HepG2 (cell line): ENCODE measurements at regions not wholly inside any gene's neighbourhood (a gene's known extent, or its start where the extent isn't known, plus 50 kb on each side); places are given as distances from the start of the nearest gene placed in this dataset.

Source experiments
- ATAC-seq: fragments of 200-7000 bp; cut with Tn5 transposase; 3 replicates; pipeline ENCODE4 v1.9.1; 2020; ENCODE audit warnings: mild to moderate bottlenecking, moderate library complexity
- BruUV-seq: library from RNA; stranded (reverse); fragments of 400-500 nt; replicated peaks from 2 replicates; lab custom pipeline; 2021; lab: Mats Ljungman, UMichigan
- CTCF ChIA-PET: fragments of 300-600 bp; formaldehyde crosslinking; extraction: SDS; loops from one replicate; lab custom pipeline; 2021; ENCODE audit warnings: low total read pairs, inconsistent platforms, low intra/inter-chr PET ratio; lab: Yijun Ruan, JAX
- POLR2A ChIA-PET: fragments of 350-600 bp; sonication (Branson Sonifier 250); formaldehyde crosslinking; loops from one replicate; lab custom pipeline; 2020; ENCODE audit warnings: antibody characterized with exemption, inconsistent platforms; lab: Yijun Ruan, JAX
- DNase-seq: peaks from one replicate; pipeline ENCODE4 v3.0.0-alpha.2; 2015; ENCODE audit warnings: low spot score
- FAIRE-seq: peaks from 3 replicates; lab custom pipeline; 2011; peaks lifted over from hg19 to GRCh38; lab: Jason Lieb, UNC
- H2AFZ ChIP-seq: one replicate; pipeline ENCODE4 v1.6.1; 2011; ENCODE audit warnings: low read length, inconsistent platforms
- H3K27ac ChIP-seq: fragments of 300-600 bp; 3 replicates; pipeline ENCODE4 v1.8.0; 2011; ENCODE audit warnings: mixed run types, mild to moderate bottlenecking, mixed read lengths, low read length, inconsistent platforms; ENCODE audit not compliant: insufficient read depth; ENCODE audit errors: extremely low read length
- H3K27me3 ChIP-seq, 2 experiments: fragments of 200-600 bp in 1 of 2; 2 replicates in 1 of 2; 3 replicates in 1 of 2; pipeline versions ENCODE4 v1.6.0 to v1.8.0; 2011; ENCODE audit warnings: low read length in 2 of 2, mild to moderate bottlenecking in 2 of 2, moderate library complexity in 2 of 2, inconsistent platforms in 1 of 2; ENCODE audit not compliant: insufficient read depth in 2 of 2, control insufficient read depth in 1 of 2
- H3K36me3 ChIP-seq, 2 experiments: fragments of 200-600 bp in 1 of 2; replicated peaks in 1 of 2; 2 replicates in 1 of 2; 3 replicates in 1 of 2; pipeline versions ENCODE4 v1.5.1 to v1.8.0; 2011; ENCODE audit warnings: low read length in 2 of 2, inconsistent platforms in 1 of 2; ENCODE audit not compliant: insufficient read depth in 2 of 2, control insufficient read depth in 1 of 2
- H3K4me1 ChIP-seq: 2 replicates; pipeline ENCODE4 v1.5.1; 2012; ENCODE audit warnings: low read length, inconsistent platforms; ENCODE audit not compliant: insufficient read depth
- H3K4me2 ChIP-seq: 2 replicates; pipeline ENCODE4 v1.6.0; 2011; ENCODE audit warnings: low read depth, low read length, inconsistent platforms
- H3K4me3 ChIP-seq, 3 experiments: fragments of 200-600 bp in 1 of 3; sonication (generic), shearing (Covaris generic) in 1 of 3; replicated peaks in 1 of 3; 2 replicates each; pipeline ENCODE4 v1.5.1; 2011 to 2016; ENCODE audit warnings: low read length in 3 of 3, inconsistent platforms in 2 of 3, low read depth in 2 of 3, mild to moderate bottlenecking in 2 of 3, control low read depth in 1 of 3, mixed read lengths in 1 of 3; ENCODE audit not compliant: insufficient read depth in 1 of 3
- H3K79me2 ChIP-seq: one replicate; pipeline ENCODE4 v1.6.1; 2011; ENCODE audit warnings: low read length, inconsistent platforms; ENCODE audit not compliant: insufficient read depth
- H3K9ac ChIP-seq: 2 replicates; pipeline ENCODE4 v1.6.0; 2011; ENCODE audit warnings: mild to moderate bottlenecking, low read depth, low read length, inconsistent platforms; ENCODE audit not compliant: insufficient read depth
- H3K9me3 ChIP-seq: 2 replicates; pipeline ENCODE4 v1.5.1; 2012; ENCODE audit warnings: mild to moderate bottlenecking, low read length
- H4K20me1 ChIP-seq: 2 replicates; pipeline ENCODE4 v1.6.0; 2011; ENCODE audit warnings: inconsistent platforms, mild to moderate bottlenecking, low read length, moderate library complexity; ENCODE audit not compliant: insufficient read depth
- CBX1 ChIP-seq: IDR thresholded peaks from one replicate; pipeline ENCODE4 v1.6.1; 2016; ENCODE audit warnings: antibody characterized with exemption, low read depth
- HDAC1 ChIP-seq: sonication (generic); formaldehyde crosslinking; IDR thresholded peaks from 2 replicates; pipeline ENCODE4 v1.5.1; 2020; ENCODE audit warnings: mild to moderate bottlenecking, missing genetic modification reagents
- HMG20B ChIP-seq: conservative IDR thresholded peaks from 2 replicates; pipeline ENCODE4 v1.6.1; 2016; ENCODE audit warnings: missing genetic modification reagents, missing compliant biosample characterization
- KDM3A ChIP-seq: IDR thresholded peaks from 2 replicates; pipeline ENCODE4 v1.6.1; 2018; ENCODE audit warnings: low read depth, missing compliant biosample characterization
- MAFF ChIP-seq: IDR thresholded peaks from 2 replicates; pipeline ENCODE4 v1.6.1; 2011; ENCODE audit warnings: low read depth, low read length, improper control_type of control experiment
- RAD21 ChIP-seq: fragments of 450-650 bp; formaldehyde crosslinking; IDR thresholded peaks from 2 replicates; pipeline ENCODE4 v1.5.0; 2020; ENCODE audit warnings: mild to moderate bottlenecking
- SMC3 ChIP-seq: IDR thresholded peaks from 2 replicates; pipeline ENCODE4 v1.6.1; 2011; ENCODE audit warnings: low read length, improper control_type of control experiment
- SOX13 ChIP-seq, 3 experiments: fragments of 450-650 bp in 1 of 3; sonication (generic) in 1 of 3; formaldehyde crosslinking in 1 of 3; IDR thresholded peaks in 2 of 3; conservative IDR thresholded peaks in 1 of 3; 2 replicates each; pipeline versions ENCODE4 v1.5.0 to v1.6.1; 2016 to 2020; ENCODE audit warnings: antibody characterized with exemption in 1 of 3, mild to moderate bottlenecking in 1 of 3, missing compliant biosample characterization in 1 of 3, missing genetic modification reagents in 1 of 3, moderate library complexity in 1 of 3
- XBP1 ChIP-seq: sonication (generic); formaldehyde crosslinking; IDR thresholded peaks from 2 replicates; pipeline ENCODE4 v1.5.0; 2020; ENCODE audit warnings: missing genetic modification reagents
- ZBTB42 ChIP-seq: sonication (generic); formaldehyde crosslinking; IDR thresholded peaks from 2 replicates; pipeline ENCODE4 v1.5.0; 2020; ENCODE audit warnings: mild to moderate bottlenecking, missing genetic modification reagents
- ZNF136 ChIP-seq: sonication (generic); formaldehyde crosslinking; IDR thresholded peaks from 2 replicates; pipeline ENCODE4 v1.8.1; 2022; ENCODE audit warnings: low read depth, mild to moderate bottlenecking, moderate library complexity, missing genetic modification reagents
- ZNF17 ChIP-seq: sonication (generic); formaldehyde crosslinking; IDR thresholded peaks from 2 replicates; pipeline ENCODE4 v1.5.0; 2020; ENCODE audit warnings: mild to moderate bottlenecking, missing genetic modification reagents
- ZNF556 ChIP-seq: sonication (generic); formaldehyde crosslinking; IDR thresholded peaks from 2 replicates; pipeline ENCODE4 v1.4.0; 2020; ENCODE audit warnings: mild to moderate bottlenecking, missing genetic modification reagents, borderline replicate concordance
- WGBS: methylation state at CpG from one replicate; pipeline ENCODE4 v1.1.6; 2017; ENCODE audit warnings: low lambda C conversion rate; 5-methylcytosine and 5-hydroxymethylcytosine counted together
- in situ Hi-C: cut with HindIII; loops from 2 replicates; pipeline ENCODE4 v1.10.0; 2017; ENCODE audit warnings: low pct_unique_long_range_greater_than_20kb; ENCODE audit not compliant: extremely low pct_ligation_motif_present
- intact Hi-C: fragments of 100-400 bp; cut with micrococcal nuclease; formaldehyde crosslinking; loops from one replicate; pipeline ENCODE4 v1.10.0; 2022; ENCODE audit not compliant: unreplicated experiment
- TF ChIP-seq, protein P1 (sequence below): sonication (generic); formaldehyde crosslinking; IDR thresholded peaks from 2 replicates; pipeline ENCODE4 v1.8.0; 2022; ENCODE audit warnings: missing genetic modification reagents, mild to moderate bottlenecking, borderline replicate concordance
- TF ChIP-seq, protein P2 (sequence below), 2 experiments: fragments of 450-650 bp in 1 of 2; sonication (generic) in 1 of 2; formaldehyde crosslinking; IDR thresholded peaks; 2 replicates each; pipeline versions ENCODE4 v1.5.0 to v1.8.0; 2020 to 2022; ENCODE audit warnings: mild to moderate bottlenecking in 1 of 2, missing genetic modification reagents in 1 of 2
- TF ChIP-seq, protein P3 (sequence below): fragments of 450-650 bp; IDR thresholded peaks from 2 replicates; pipeline ENCODE4 v1.6.1; 2017
- TF ChIP-seq, protein P4 (sequence below): sonication (generic); formaldehyde crosslinking; IDR thresholded peaks from 2 replicates; pipeline ENCODE4 v1.5.1; 2020; ENCODE audit warnings: mild to moderate bottlenecking, missing genetic modification reagents, moderate library complexity
- TF ChIP-seq, protein P5 (sequence below): sonication (generic); formaldehyde crosslinking; IDR thresholded peaks from 2 replicates; pipeline ENCODE4 v1.4.0; 2020; ENCODE audit warnings: missing genetic modification reagents

DNA sequence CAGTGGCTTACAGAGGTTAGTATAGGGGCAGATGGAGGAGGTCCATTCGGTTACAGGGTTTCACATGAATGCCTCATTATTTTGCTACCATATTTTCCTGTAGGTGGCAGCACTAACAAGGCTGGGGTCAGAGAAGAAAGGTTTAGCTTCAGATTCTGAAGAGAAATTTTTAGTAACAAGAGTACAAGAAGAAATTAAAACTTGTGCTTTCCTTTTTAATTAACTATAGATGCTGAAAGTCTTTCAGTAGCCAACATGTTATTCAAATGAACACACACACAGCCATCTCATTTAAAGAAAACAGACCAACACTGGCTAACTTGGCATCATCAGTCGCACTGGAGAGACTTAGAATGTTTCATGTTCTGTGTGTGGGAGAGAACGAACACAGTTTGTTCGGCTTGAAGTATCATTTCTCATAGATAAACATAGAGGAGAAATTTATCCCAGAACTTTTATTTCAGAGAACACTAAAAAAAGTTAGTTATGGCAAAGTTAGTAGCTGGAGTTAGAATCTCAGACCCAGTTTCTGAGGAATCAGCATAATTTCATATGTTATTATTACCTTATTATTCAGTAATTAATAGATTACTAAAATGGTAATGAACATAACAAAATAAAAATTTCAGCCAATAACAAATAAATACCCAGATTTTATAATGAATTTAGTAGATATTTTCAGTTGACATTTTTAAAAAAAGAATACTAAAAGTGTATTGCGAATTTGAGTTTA, 314.0 kb upstream of the RSPO3 start (continued):
- TF ChIP-seq, protein P1, sequence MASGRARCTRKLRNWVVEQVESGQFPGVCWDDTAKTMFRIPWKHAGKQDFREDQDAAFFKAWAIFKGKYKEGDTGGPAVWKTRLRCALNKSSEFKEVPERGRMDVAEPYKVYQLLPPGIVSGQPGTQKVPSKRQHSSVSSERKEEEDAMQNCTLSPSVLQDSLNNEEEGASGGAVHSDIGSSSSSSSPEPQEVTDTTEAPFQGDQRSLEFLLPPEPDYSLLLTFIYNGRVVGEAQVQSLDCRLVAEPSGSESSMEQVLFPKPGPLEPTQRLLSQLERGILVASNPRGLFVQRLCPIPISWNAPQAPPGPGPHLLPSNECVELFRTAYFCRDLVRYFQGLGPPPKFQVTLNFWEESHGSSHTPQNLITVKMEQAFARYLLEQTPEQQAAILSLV (CRISPR knock-in tag): no peak
- TF ChIP-seq HMG20B (CRISPR knock-in tag) (no peak), MAFF (peak; percentile 63), SOX13 (IDR thresholded peaks at IDR 0.05) (no peak), SOX13 (CRISPR knock-in tag; conservative IDR thresholded peaks at IDR 0.05 in 1 of 2, IDR thresholded peaks at IDR 0.05 in 1 of 2) (no peak), RAD21 (CRISPR knock-in tag) (peak; percentile 35; the same call in 1 of the 2 replicates), SMC3 (peak; percentile 68; the same call in 1 of the 2 replicates)

DNA sequence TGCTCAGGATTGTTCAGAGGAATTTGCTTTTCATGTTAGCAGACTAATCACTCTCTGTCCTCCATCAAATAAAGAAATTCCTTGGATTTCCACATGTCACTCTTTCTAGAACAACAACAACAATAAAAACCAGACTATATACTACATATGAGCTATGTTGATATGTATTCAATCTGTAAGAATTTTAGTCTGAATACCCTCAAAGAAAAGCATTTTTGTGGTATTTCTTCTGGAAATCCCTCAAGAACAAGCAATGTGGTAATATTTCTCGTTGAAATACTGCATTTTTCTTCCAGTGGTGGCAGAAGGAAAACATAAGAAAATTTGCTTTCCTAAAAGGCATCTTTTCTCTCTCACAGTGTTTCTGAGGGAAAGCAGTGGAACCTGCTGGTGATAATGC, 312.6 kb upstream of the RSPO3 start:
- H3K4me3 ChIP-seq: no peak overlapping the region
- no peak for ATAC-seq
- ChIA-PET CTCF (interaction anchor here (1.9 kb wide), 1 partner anchor 316 kb away, joined by 4 read pairs; no protein-coding TSS in a partner anchor), POLR2A (no interaction called here)
- H2AFZ ChIP-seq: no peak overlapping the region
- in situ Hi-C loops: loop anchor here (25.0 kb wide), 1 partner anchor 306 kb away; the partner anchor contains the start of gene RSPO3
- no peak for FAIRE-seq
- H3K9me3 ChIP-seq: no peaks in the 10 kb centered on the region
- no peak overlapping the region for H3K27ac ChIP-seq
- no peak for DNase-seq
- H3K9ac ChIP-seq: no peak overlapping the region
- no peaks in the 10 kb centered on the region for H3K36me3 ChIP-seq
- H3K27me3 ChIP-seq: no peaks in the 10 kb centered on the region
- intact Hi-C loops: no loop called here
- H3K4me1 ChIP-seq: no peaks in the 10 kb centered on the region
- 0% methylated on average over 1 of the region's 1 CpG for WGBS
- H3K79me2 ChIP-seq: no peaks in the 10 kb centered on the region
- H4K20me1 ChIP-seq: no peaks in the 10 kb centered on the region
- no peak overlapping the region for H3K4me2 ChIP-seq
- no TSS peak for BruUV-seq
- TF ChIP-seq ZNF17 (CRISPR knock-in tag): no peak
- no peak for TF ChIP-seq KDM3A
- TF ChIP-seq ZNF556 (CRISPR knock-in tag): no peak
- TF ChIP-seq, protein P2, sequence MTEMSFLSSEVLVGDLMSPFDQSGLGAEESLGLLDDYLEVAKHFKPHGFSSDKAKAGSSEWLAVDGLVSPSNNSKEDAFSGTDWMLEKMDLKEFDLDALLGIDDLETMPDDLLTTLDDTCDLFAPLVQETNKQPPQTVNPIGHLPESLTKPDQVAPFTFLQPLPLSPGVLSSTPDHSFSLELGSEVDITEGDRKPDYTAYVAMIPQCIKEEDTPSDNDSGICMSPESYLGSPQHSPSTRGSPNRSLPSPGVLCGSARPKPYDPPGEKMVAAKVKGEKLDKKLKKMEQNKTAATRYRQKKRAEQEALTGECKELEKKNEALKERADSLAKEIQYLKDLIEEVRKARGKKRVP (CRISPR knock-in tag; IDR thresholded peaks at IDR 0.05): no peak
- TF ChIP-seq HDAC1 (CRISPR knock-in tag): no peak
- TF ChIP-seq ZBTB42 (CRISPR knock-in tag): no peak
- no peak for TF ChIP-seq XBP1 (CRISPR knock-in tag)
- TF ChIP-seq CBX1: no peak
- TF ChIP-seq, protein P3, sequence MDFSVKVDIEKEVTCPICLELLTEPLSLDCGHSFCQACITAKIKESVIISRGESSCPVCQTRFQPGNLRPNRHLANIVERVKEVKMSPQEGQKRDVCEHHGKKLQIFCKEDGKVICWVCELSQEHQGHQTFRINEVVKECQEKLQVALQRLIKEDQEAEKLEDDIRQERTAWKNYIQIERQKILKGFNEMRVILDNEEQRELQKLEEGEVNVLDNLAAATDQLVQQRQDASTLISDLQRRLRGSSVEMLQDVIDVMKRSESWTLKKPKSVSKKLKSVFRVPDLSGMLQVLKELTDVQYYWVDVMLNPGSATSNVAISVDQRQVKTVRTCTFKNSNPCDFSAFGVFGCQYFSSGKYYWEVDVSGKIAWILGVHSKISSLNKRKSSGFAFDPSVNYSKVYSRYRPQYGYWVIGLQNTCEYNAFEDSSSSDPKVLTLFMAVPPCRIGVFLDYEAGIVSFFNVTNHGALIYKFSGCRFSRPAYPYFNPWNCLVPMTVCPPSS: no peak
- TF ChIP-seq ZNF136: no peak
- TF ChIP-seq, protein P4, sequence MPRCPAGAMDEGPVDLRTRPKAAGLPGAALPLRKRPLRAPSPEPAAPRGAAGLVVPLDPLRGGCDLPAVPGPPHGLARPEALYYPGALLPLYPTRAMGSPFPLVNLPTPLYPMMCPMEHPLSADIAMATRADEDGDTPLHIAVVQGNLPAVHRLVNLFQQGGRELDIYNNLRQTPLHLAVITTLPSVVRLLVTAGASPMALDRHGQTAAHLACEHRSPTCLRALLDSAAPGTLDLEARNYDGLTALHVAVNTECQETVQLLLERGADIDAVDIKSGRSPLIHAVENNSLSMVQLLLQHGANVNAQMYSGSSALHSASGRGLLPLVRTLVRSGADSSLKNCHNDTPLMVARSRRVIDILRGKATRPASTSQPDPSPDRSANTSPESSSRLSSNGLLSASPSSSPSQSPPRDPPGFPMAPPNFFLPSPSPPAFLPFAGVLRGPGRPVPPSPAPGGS (CRISPR knock-in tag): no peak
- TF ChIP-seq, protein P5, sequence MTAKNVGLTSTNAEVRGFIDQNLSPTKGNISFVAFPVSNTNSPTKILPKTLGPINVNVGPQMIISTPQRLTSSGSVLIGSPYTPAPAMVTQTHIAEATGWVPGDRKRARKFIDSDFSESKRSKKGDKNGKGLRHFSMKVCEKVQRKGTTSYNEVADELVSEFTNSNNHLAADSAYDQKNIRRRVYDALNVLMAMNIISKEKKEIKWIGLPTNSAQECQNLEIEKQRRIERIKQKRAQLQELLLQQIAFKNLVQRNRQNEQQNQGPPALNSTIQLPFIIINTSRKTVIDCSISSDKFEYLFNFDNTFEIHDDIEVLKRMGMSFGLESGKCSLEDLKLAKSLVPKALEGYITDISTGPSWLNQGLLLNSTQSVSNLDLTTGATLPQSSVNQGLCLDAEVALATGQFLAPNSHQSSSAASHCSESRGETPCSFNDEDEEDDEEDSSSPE (CRISPR knock-in tag): no peak
